Dendritic cell treated with granulocyte-macrophage colony-stimulating factor and Interleukin-4, amounts not matched to agents 40 ng/mL and 50 ng/mL, for 4 days (primary cell): ENCODE measurements at regions not wholly inside any gene's neighbourhood (a gene's known extent, or its start where the extent isn't known, plus 50 kb on each side); places are given as distances from the start of the nearest gene placed in this dataset.
A peak's percentile ranks its signal among the peaks of the same experiment; 100 is the strongest.

Experiments used
- H3K27ac Mint-ChIP-seq: one replicate; pipeline ENCODE4 v1.8.0; 2022; ENCODE audit warnings: mild to moderate bottlenecking, mixed read lengths
- H3K27me3 Mint-ChIP-seq: one replicate; pipeline ENCODE4 v1.8.0; 2022; ENCODE audit warnings: mild to moderate bottlenecking, mixed read lengths
- H3K36me3 Mint-ChIP-seq: one replicate; pipeline ENCODE4 v1.8.0; 2022; ENCODE audit warnings: low read depth, mixed read lengths
- H3K4me1 Mint-ChIP-seq: one replicate; pipeline ENCODE4 v1.8.0; 2022; ENCODE audit warnings: low read depth, mixed read lengths
- H3K4me3 Mint-ChIP-seq: one replicate; pipeline ENCODE4 v1.8.0; 2022; ENCODE audit warnings: mild to moderate bottlenecking, moderate library complexity, mixed read lengths
- H3K9me3 Mint-ChIP-seq: one replicate; pipeline ENCODE4 v1.8.0; 2022; ENCODE audit warnings: mixed read lengths
- intact Hi-C: fragments of 100-400 bp; cut with micrococcal nuclease; formaldehyde crosslinking; loops from one replicate; pipeline ENCODE4 v1.15.0; 2022

- Mint-ChIP-seq H3K4me1 (peaks cover 27% of the 10 kb centered on the region), H3K27ac (peak overlapping the region; percentile 53)
These were observed 259.6 kb upstream of the ATP2B1 start for GRCh38 chr12:89968151-89968700.

GRCh38 chr12:89966495-89967240 lies 258.0 kb upstream of the ATP2B1 start:
- no peaks in the 10 kb centered on the region for H3K9me3 Mint-ChIP-seq
- intact Hi-C loops: no loop called here
- H3K27ac Mint-ChIP-seq: no peak overlapping the region
- peaks cover 21% of the 10 kb centered on the region for H3K4me1 Mint-ChIP-seq
- H3K36me3 Mint-ChIP-seq: no peaks in the 10 kb centered on the region
- peaks cover 5% of the 10 kb centered on the region for H3K27me3 Mint-ChIP-seq
- H3K4me3 Mint-ChIP-seq: no peak overlapping the region

More at GRCh38 chr12:89968151-89968700, 259.6 kb upstream of the ATP2B1 start:
- intact Hi-C loops: no loop called here
- H3K27me3 Mint-ChIP-seq: peaks cover 6% of the 10 kb centered on the region
- H3K4me3 Mint-ChIP-seq: no peak overlapping the region
- H3K36me3 Mint-ChIP-seq: no peaks in the 10 kb centered on the region
- H3K9me3 Mint-ChIP-seq: no peaks in the 10 kb centered on the region

DNA sequence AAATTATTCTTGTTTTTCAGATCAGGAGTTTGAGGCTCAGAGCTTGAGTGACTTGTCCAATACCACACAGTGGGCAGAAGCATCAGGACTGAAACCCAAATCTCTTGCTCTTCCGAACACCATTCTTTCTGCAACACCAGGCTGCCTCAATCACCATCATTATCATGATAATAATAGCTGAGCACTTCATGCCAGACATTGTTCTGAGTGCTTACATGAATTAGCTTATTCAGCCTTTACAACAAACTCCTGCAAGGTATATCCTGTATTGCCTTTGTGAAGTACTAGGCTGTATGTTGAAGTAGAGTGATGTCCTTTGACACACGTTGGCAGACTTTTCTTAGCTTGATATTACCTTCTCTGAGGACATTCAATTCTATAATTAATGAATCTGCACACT lies 257.4 kb upstream of the ATP2B1 start:
- H3K9me3 Mint-ChIP-seq: no peaks in the 10 kb centered on the region
- no peak overlapping the region for H3K27ac Mint-ChIP-seq
- H3K27me3 Mint-ChIP-seq: peaks cover 9% of the 10 kb centered on the region
- no peaks in the 10 kb centered on the region for H3K36me3 Mint-ChIP-seq
- H3K4me1 Mint-ChIP-seq: peaks cover 21% of the 10 kb centered on the region
- H3K4me3 Mint-ChIP-seq: no peak overlapping the region
- intact Hi-C loops: no loop called here

DNA sequence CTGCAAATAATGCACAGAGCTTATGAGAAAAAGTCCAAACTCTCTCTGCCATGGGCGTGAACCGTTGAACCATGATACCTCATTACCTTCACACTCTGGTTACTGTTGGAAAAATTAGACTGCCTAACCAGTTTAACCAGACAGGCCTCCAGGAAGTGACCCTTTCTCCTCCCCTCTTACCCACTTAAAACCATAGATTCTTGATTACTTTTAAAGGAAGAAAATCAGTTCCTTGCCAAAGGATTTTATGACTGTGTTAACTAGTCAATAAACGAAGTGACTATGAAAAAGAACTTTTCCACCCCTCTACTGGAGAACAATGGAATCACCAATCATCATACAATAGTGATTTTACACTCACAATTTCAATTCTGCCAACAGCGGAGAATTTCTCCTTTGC lies 254.0 kb upstream of the ATP2B1 start:
- Mint-ChIP-seq H3K9me3 (no peaks in the 10 kb centered on the region), H3K4me1 (peaks cover 25% of the 10 kb centered on the region), H3K36me3 (no peaks in the 10 kb centered on the region), H3K4me3 (no peak overlapping the region), H3K27me3 (peaks cover 8% of the 10 kb centered on the region), H3K27ac (no peak overlapping the region)
- intact Hi-C loops: loop anchor here (5.0 kb wide), 2 partner anchors 35 to 45 kb away; no protein-coding TSS in a partner anchor

DNA sequence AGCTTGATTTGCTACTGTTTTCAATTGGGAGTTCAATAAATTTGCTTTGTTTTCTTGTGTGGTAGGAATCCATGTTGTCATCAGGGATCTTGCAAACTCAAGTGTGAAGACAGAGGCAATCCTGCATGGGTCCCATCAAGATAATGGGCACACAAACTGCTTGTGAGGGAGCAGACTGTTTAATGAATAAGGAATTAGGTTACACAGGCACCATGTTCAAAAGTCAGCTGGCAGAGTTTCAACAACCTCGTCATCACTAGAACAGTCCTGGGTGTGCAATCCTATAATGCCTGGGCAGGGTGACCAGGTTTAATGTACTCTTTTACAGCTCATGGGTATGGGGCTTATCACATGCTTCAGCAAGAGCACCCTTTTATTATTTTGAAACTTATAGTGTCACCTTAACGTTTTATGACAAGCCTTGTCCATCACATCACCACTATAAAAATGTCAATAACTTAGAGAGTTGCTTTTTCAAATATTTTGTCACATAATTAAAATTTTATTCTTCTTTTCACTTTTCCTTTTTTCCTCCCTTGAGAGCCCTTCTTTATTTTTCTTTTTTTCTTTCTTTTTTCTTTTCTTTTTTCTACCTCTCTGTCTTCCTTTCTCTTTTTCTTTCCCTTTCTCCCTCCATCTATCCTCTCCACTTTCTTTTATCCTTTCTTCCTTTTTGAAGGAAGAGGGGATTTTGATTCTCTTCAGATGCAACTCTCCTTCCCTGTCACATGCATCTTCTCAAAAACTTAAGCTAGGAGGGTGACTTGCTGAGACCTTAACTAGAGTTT lies 252.2 kb upstream of the ATP2B1 start:
- Mint-ChIP-seq H3K4me1 (peaks cover 15% of the 10 kb centered on the region), H3K27me3 (peaks cover 6% of the 10 kb centered on the region), H3K36me3 (no peaks in the 10 kb centered on the region), H3K9me3 (no peaks in the 10 kb centered on the region), H3K4me3 (no peak overlapping the region), H3K27ac (peak overlapping the region; percentile 38)
- intact Hi-C loops: loop anchor here (5.0 kb wide), 2 partner anchors 34 to 46 kb away; no protein-coding TSS in a partner anchor

DNA sequence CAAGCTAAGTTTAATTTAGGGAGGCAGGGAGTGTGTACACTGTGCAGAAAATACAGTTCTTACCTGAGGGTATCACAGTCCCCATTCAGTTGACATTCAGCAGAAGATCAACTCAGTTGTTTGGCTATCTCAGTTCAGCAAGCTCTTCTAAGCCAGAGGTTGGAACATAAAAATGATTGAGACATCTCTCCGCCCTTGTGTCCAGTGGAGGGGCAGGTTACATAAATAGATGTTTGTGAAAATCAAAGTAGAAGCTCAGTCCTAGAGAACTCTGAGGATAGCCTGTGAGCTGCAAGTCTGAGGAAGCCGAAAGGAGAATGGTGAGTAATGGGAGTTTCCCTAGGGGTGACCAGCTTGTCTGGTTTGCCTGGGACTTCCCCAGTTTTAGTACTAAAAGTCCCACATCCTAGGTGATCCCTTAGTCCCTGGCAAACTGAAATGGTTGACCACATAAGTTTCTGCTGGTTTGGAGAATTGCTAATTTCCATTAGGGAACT lies 251.4 kb upstream of the ATP2B1 start:
- Mint-ChIP-seq H3K4me1 (peaks cover 15% of the 10 kb centered on the region), H3K27me3 (peaks cover 6% of the 10 kb centered on the region), H3K27ac (peak overlapping the region; percentile 53), H3K4me3 (no peak overlapping the region), H3K36me3 (no peaks in the 10 kb centered on the region), H3K9me3 (no peaks in the 10 kb centered on the region)
- intact Hi-C loops: loop anchor here (5.0 kb wide), 2 partner anchors 33 to 47 kb away; no protein-coding TSS in a partner anchor

- H3K4me1 Mint-ChIP-seq: peaks cover 15% of the 10 kb centered on the region
- H3K9me3 Mint-ChIP-seq: no peaks in the 10 kb centered on the region
- H3K27ac Mint-ChIP-seq: no peak overlapping the region
- H3K27me3 Mint-ChIP-seq: peaks cover 6% of the 10 kb centered on the region
- no peak overlapping the region for H3K4me3 Mint-ChIP-seq
- intact Hi-C loops: no loop called here
- H3K36me3 Mint-ChIP-seq: no peaks in the 10 kb centered on the region
These were observed 250.5 kb upstream of the ATP2B1 start for GRCh38 chr12:89959179-89959578.

DNA sequence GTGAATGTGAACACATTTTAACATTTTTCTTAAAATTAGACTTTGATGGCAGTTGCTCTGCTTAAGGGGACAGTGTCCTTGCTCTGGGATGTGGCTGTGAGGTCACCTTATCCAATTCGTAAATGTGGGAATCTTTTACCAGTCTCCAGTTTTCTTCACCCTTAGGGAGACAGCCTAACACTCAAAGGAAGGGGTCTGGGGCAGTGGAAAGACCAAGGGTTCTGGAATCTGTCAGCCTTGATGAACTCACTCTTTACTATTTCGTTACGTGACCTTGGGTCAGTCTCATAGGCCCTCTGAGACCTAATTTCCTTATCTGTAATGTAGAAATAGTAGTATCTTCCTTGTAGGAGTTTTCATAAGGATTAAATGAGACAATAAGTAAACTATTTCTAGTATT lies 245.6 kb upstream of the ATP2B1 start:
- Mint-ChIP-seq H3K27me3 (no peaks in the 10 kb centered on the region), H3K9me3 (no peaks in the 10 kb centered on the region), H3K4me3 (no peak overlapping the region), H3K27ac (no peak overlapping the region), H3K4me1 (peaks cover 16% of the 10 kb centered on the region), H3K36me3 (no peaks in the 10 kb centered on the region)
- intact Hi-C loops: no loop called here

- no peak overlapping the region for H3K27ac Mint-ChIP-seq
- H3K27me3 Mint-ChIP-seq: no peaks in the 10 kb centered on the region
- peaks cover 26% of the 10 kb centered on the region for H3K4me1 Mint-ChIP-seq
- H3K36me3 Mint-ChIP-seq: no peaks in the 10 kb centered on the region
- H3K9me3 Mint-ChIP-seq: no peaks in the 10 kb centered on the region
- intact Hi-C loops: no loop called here
- no peak overlapping the region for H3K4me3 Mint-ChIP-seq
These were observed 243.0 kb upstream of the ATP2B1 start for GRCh38 chr12:89951694-89952060.

- Mint-ChIP-seq H3K9me3 (no peaks in the 10 kb centered on the region), H3K27me3 (no peaks in the 10 kb centered on the region), H3K4me3 (no peak overlapping the region), H3K4me1 (peaks cover 26% of the 10 kb centered on the region), H3K36me3 (no peaks in the 10 kb centered on the region), H3K27ac (no peak overlapping the region)
- intact Hi-C loops: no loop called here
These were observed 242.5 kb upstream of the ATP2B1 start for GRCh38 chr12:89951050-89951693.

DNA sequence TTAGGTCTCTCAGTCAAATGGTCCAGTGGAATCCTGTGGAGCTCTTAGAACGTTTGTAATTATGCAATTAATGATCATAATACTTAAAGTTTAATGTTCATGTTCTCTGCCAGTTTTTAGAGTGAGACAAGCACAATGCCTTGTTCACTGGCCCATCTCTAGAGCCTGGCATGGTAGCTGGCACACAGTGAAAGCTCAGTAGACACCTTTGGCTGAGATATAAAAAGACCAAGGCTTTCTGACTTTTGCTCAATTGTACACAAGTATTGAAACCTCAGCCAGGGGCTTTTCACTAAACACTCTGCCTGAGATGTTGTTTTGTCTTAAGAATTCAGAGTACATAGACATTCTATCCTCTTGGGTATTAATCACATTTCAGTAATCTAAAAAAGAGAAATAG lies 241.8 kb upstream of the ATP2B1 start:
- Mint-ChIP-seq H3K36me3 (no peaks in the 10 kb centered on the region), H3K4me1 (peaks cover 26% of the 10 kb centered on the region), H3K27ac (no peak overlapping the region), H3K9me3 (no peaks in the 10 kb centered on the region), H3K27me3 (no peaks in the 10 kb centered on the region), H3K4me3 (no peak overlapping the region)
- intact Hi-C loops: no loop called here

DNA sequence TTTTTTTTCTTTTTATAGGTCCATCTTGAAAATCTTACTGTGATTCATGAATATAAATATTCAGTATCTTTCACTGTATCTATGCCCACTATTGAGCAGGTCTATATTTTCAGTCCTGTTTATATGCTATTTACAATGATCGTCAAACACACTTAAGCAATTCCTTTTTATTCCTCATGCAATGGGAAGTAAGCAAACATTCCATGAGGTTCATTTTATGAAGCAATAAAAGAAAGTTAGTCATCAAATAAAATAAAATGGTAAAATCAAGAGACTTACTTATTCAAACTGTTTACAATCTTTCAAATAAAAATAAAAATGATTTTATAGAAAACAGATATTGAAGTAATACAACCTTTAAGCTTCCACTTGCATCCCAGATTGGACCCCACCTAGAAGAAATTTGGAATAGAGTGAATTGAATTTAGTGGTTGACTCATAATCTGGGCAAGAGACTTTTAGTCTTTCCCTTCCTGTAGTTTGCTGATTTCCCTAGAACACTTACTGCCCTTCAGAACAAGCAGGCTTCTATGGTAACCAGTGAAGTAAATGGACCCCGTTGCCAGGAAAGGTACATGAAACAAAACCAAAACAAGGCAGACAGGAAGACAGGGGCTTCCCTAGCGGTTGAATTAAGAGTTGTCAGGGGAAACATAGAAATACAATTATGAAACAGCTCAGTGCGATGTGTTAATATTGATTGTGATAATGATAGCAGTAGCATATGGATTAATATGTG lies 241.0 kb upstream of the ATP2B1 start:
- Mint-ChIP-seq H3K36me3 (no peaks in the 10 kb centered on the region), H3K27ac (no peak overlapping the region), H3K9me3 (no peaks in the 10 kb centered on the region), H3K4me3 (no peak overlapping the region), H3K4me1 (peaks cover 26% of the 10 kb centered on the region), H3K27me3 (no peaks in the 10 kb centered on the region)
- intact Hi-C loops: no loop called here
